ENCODE measurements at regions not wholly inside any gene's neighbourhood (a gene's known extent, or its start where the extent isn't known, plus 50 kb on each side); places are given as distances from the start of the nearest gene placed in this dataset.

GRCh38 chr1:116836099-116836498, 73.6 kb upstream of the PTGFRN start:
- H2AFZ ChIP-seq (ENCODE audit: low read length): no peak overlapping the region

GRCh38 chr1:116841569-116842344, 68.0 kb upstream of the PTGFRN start:
- no peaks in the 10 kb centered on the region for H3F3A ChIP-seq (ENCODE audit: low read depth)
- H3K9me3 ChIP-seq (ENCODE audit: insufficient read depth, low read depth, low read length): no peaks in the 10 kb centered on the region
- no peak overlapping the region for H3K4me3 ChIP-seq (ENCODE audit: low read length, poor library complexity, severe bottlenecking)
- no peaks in the 10 kb centered on the region for H3K27me3 ChIP-seq (ENCODE audit: insufficient read depth, low read length, poor library complexity, severe bottlenecking)
- no peak overlapping the region for H2AFZ ChIP-seq (ENCODE audit: low read length)
- no peaks in the 10 kb centered on the region for H3K79me2 ChIP-seq (ENCODE audit: insufficient read depth, low read length)
- H4K20me1 ChIP-seq (ENCODE audit: insufficient read depth, low read length, poor library complexity, severe bottlenecking): no peaks in the 10 kb centered on the region
- TF ChIP-seq EZH2phosphoT487 (IDR thresholded peaks at IDR 0.05; ENCODE audit: borderline replicate concordance): no peak
- TF ChIP-seq CTCF (conservative IDR thresholded peaks at IDR 0.05; ENCODE audit: low read length): no peak
- H3K9me2 ChIP-seq (replicated peaks; ENCODE audit: low read depth, low read length): no peaks in the 10 kb centered on the region
- H3K4me2 ChIP-seq (ENCODE audit: low read depth, low read length, poor library complexity, severe bottlenecking): no peak overlapping the region
- no peaks in the 10 kb centered on the region for H3K4me1 ChIP-seq (ENCODE audit: insufficient read depth, low read length, poor library complexity, severe bottlenecking)
- no peak overlapping the region for H3K9ac ChIP-seq (ENCODE audit: low read depth, low read length, poor library complexity, severe bottlenecking)
- H3K36me3 ChIP-seq (ENCODE audit: insufficient read depth, low read length): no peaks in the 10 kb centered on the region

More at GRCh38 chr1:116836099-116836498, 73.6 kb upstream of the PTGFRN start:
- Histone ChIP-seq H3F3A (ENCODE audit: low read depth) (no peaks in the 10 kb centered on the region), H3K9ac (ENCODE audit: low read depth, low read length, poor library complexity, severe bottlenecking) (no peak overlapping the region), H3K27me3 (ENCODE audit: insufficient read depth, low read length, poor library complexity, severe bottlenecking) (no peaks in the 10 kb centered on the region), H3K4me1 (ENCODE audit: insufficient read depth, low read length, poor library complexity, severe bottlenecking) (peaks cover 7% of the 10 kb centered on the region), H3K79me2 (ENCODE audit: insufficient read depth, low read length) (no peaks in the 10 kb centered on the region), H3K4me3 (ENCODE audit: low read length, poor library complexity, severe bottlenecking) (no peak overlapping the region), H3K9me2 (replicated peaks; ENCODE audit: low read depth, low read length) (no peaks in the 10 kb centered on the region), H3K9me3 (ENCODE audit: insufficient read depth, low read depth, low read length) (no peaks in the 10 kb centered on the region), H3K36me3 (ENCODE audit: insufficient read depth, low read length) (no peaks in the 10 kb centered on the region), H3K4me2 (ENCODE audit: low read depth, low read length, poor library complexity, severe bottlenecking) (no peak overlapping the region), H4K20me1 (ENCODE audit: insufficient read depth, low read length, poor library complexity, severe bottlenecking) (no peaks in the 10 kb centered on the region)
- TF ChIP-seq CTCF (conservative IDR thresholded peaks at IDR 0.05; ENCODE audit: low read length) (no peak), EZH2phosphoT487 (IDR thresholded peaks at IDR 0.05; ENCODE audit: borderline replicate concordance) (no peak)

GRCh38 chr1:116842654-116843053, 67.1 kb upstream of the PTGFRN start:
- Histone ChIP-seq H3K9ac (ENCODE audit: low read depth, low read length, poor library complexity, severe bottlenecking) (no peak overlapping the region), H3K4me1 (ENCODE audit: insufficient read depth, low read length, poor library complexity, severe bottlenecking) (no peaks in the 10 kb centered on the region), H3K36me3 (ENCODE audit: insufficient read depth, low read length) (no peaks in the 10 kb centered on the region), H3K4me3 (ENCODE audit: low read length, poor library complexity, severe bottlenecking) (no peak overlapping the region), H3K27me3 (ENCODE audit: insufficient read depth, low read length, poor library complexity, severe bottlenecking) (no peaks in the 10 kb centered on the region), H3K79me2 (ENCODE audit: insufficient read depth, low read length) (no peaks in the 10 kb centered on the region), H4K20me1 (ENCODE audit: insufficient read depth, low read length, poor library complexity, severe bottlenecking) (no peaks in the 10 kb centered on the region), H3F3A (ENCODE audit: low read depth) (no peaks in the 10 kb centered on the region), H2AFZ (ENCODE audit: low read length) (no peak overlapping the region), H3K9me3 (ENCODE audit: insufficient read depth, low read depth, low read length) (no peaks in the 10 kb centered on the region), H3K4me2 (ENCODE audit: low read depth, low read length, poor library complexity, severe bottlenecking) (no peak overlapping the region), H3K9me2 (replicated peaks; ENCODE audit: low read depth, low read length) (no peaks in the 10 kb centered on the region)
- peak; percentile 35 for TF ChIP-seq CTCF (conservative IDR thresholded peaks at IDR 0.05; ENCODE audit: low read length)
- no peak for TF ChIP-seq EZH2phosphoT487 (IDR thresholded peaks at IDR 0.05; ENCODE audit: borderline replicate concordance)
